Stimulated activated CD4-positive, alpha-beta T cell treated with anti-CD3 and anti-CD28 coated beads, Interleukin-15, amount 100 ng/mL, for 48 hours (primary cell): ENCODE measurements at regions not wholly inside any gene's neighbourhood (a gene's known extent, or its start where the extent isn't known, plus 50 kb on each side); places are given as distances from the start of the nearest gene placed in this dataset.
"Not testable (repeated sequence)": the region's sequence is repeated elsewhere in the genome, so short reads cannot be mapped to it uniquely, and the experiment has no call there.

Experiments
- DNase-seq, 2 donors: peaks; one replicate each; pipeline ENCODE4 v3.0.0-alpha.2; 2020; ENCODE audit warnings: low read depth in 2 of 2

- no peak for DNase-seq
These were observed 907.2 kb downstream of the LRFN5 start for GRCh38 chr14:42513837-42514236.

- no peak for DNase-seq
These were observed 903.4 kb downstream of the LRFN5 start for GRCh38 chr14:42510071-42510470.

GRCh38 chr14:42508209-42508946 lies 901.7 kb downstream of the LRFN5 start:
- DNase-seq: no peak

- DNase-seq: no peak
These were observed 897.8 kb downstream of the LRFN5 start for GRCh38 chr14:42504433-42504832.

- DNase-seq: no peak
These were observed 892.5 kb downstream of the LRFN5 start for GRCh38 chr14:42499137-42499536.

- DNase-seq: no peak
These were observed 883.9 kb downstream of the LRFN5 start for GRCh38 chr14:42490536-42490935.

GRCh38 chr14:42488965-42489364 lies 882.3 kb downstream of the LRFN5 start:
- no peak for DNase-seq

- not testable (repeated sequence) for DNase-seq
These were observed 875.8 kb downstream of the LRFN5 start for GRCh38 chr14:42482345-42482971.

- DNase-seq: not testable (repeated sequence)
These were observed 875.0 kb downstream of the LRFN5 start for GRCh38 chr14:42481714-42482113.

- DNase-seq: no peak
These were observed 873.6 kb downstream of the LRFN5 start for GRCh38 chr14:42480255-42480654.

- no peak for DNase-seq
These were observed 868.6 kb downstream of the LRFN5 start for GRCh38 chr14:42475289-42475688.

- no peak for DNase-seq
These were observed 863.7 kb downstream of the LRFN5 start for GRCh38 chr14:42470427-42470719.

- DNase-seq: no peak
These were observed 863.2 kb downstream of the LRFN5 start for GRCh38 chr14:42469637-42470426.

GRCh38 chr14:42460673-42461072 lies 854.0 kb downstream of the LRFN5 start:
- no peak for DNase-seq

GRCh38 chr14:42459171-42459685 lies 852.6 kb downstream of the LRFN5 start:
- no peak for DNase-seq

GRCh38 chr14:42441615-42442014 lies 834.9 kb downstream of the LRFN5 start:
- DNase-seq: no peak

- no peak for DNase-seq
These were observed 831.1 kb downstream of the LRFN5 start for GRCh38 chr14:42437809-42438208.

GRCh38 chr14:42429401-42429800 lies 822.7 kb downstream of the LRFN5 start:
- DNase-seq: no peak

GRCh38 chr14:42428996-42429395 lies 822.3 kb downstream of the LRFN5 start:
- no peak for DNase-seq

GRCh38 chr14:42424501-42424900 lies 817.8 kb downstream of the LRFN5 start:
- no peak for DNase-seq

GRCh38 chr14:42421377-42422078 lies 814.9 kb downstream of the LRFN5 start:
- no peak for DNase-seq

GRCh38 chr14:42420071-42420470 lies 813.4 kb downstream of the LRFN5 start:
- DNase-seq: no peak
